Thoracic aorta (tissue), 2 donors: ENCODE measurements at regions not wholly inside any gene's neighbourhood (a gene's known extent, or its start where the extent isn't known, plus 50 kb on each side); places are given as distances from the start of the nearest gene placed in this dataset.

Experiments used
- ATAC-seq: fragments of 150-250 bp; one replicate; pipeline ENCODE4 v1.8.0; 2017; ENCODE audit warnings: low read depth; ENCODE audit not compliant: insufficient number of reproducible peaks, low FRiP score
- DNase-seq: peaks from one replicate; pipeline ENCODE4 v3.0.0-alpha.2; 2020; ENCODE audit warnings: low spot score
- H3K27ac ChIP-seq, 2 donors: fragments of 200-600 bp; sonication (generic); 1 replicate in 1 of 2; 2 replicates in 1 of 2; pipeline ENCODE4 v1.5.1; 2016; ENCODE audit warnings: mild to moderate bottlenecking in 2 of 2, moderate library complexity in 2 of 2
- H3K27me3 ChIP-seq: fragments of 200-600 bp; sonication (generic); replicated peaks from 2 replicates; pipeline ENCODE4 v1.6.0; 2016; ENCODE audit warnings: mild to moderate bottlenecking; ENCODE audit not compliant: insufficient read depth
- H3K36me3 ChIP-seq: fragments of 200-600 bp; sonication (generic); one replicate; pipeline ENCODE4 v1.5.1; 2016
- H3K4me1 ChIP-seq, 2 donors: fragments of 200-600 bp; sonication (generic); 1 replicate in 1 of 2; 2 replicates in 1 of 2; pipeline versions ENCODE4 v1.5.1 to v1.6.0; 2016; ENCODE audit warnings: low read depth in 2 of 2, mild to moderate bottlenecking in 1 of 2; ENCODE audit not compliant: control insufficient read depth in 1 of 2
- H3K4me3 ChIP-seq: fragments of 200-600 bp; sonication (generic); 2 replicates; pipeline ENCODE4 v1.5.1; 2016; ENCODE audit warnings: mild to moderate bottlenecking
- H3K9me3 ChIP-seq: fragments of 200-600 bp; sonication (generic); 2 replicates; pipeline ENCODE4 v1.5.1; 2016
- CTCF ChIP-seq: fragments of 200-600 bp; sonication (generic); IDR thresholded peaks from one replicate; pipeline ENCODE4 v1.5.1; 2019; ENCODE audit warnings: antibody characterized with exemption

GRCh38 chr13:105201351-105201750 is 1334.1 kb downstream of the EFNB2 start:
- no peak for DNase-seq
- H3K4me3 ChIP-seq, result no peak overlapping the region
- no peaks in the 10 kb centered on the region for H3K27me3 ChIP-seq
- no peak for TF ChIP-seq CTCF
- no peak overlapping the region for H3K27ac ChIP-seq
- H3K9me3 ChIP-seq, result no peaks in the 10 kb centered on the region
- no peaks in the 10 kb centered on the region for H3K36me3 ChIP-seq
- no peak for ATAC-seq
- H3K4me1 ChIP-seq, result no peaks in the 10 kb centered on the region

GRCh38 chr13:105200181-105200580 is 1335.3 kb downstream of the EFNB2 start:
- no peak for DNase-seq
- H3K4me3 ChIP-seq, result no peak overlapping the region
- no peaks in the 10 kb centered on the region for H3K27me3 ChIP-seq
- no peaks in the 10 kb centered on the region for H3K36me3 ChIP-seq
- H3K27ac ChIP-seq, result no peak overlapping the region
- no peak for ATAC-seq
- no peaks in the 10 kb centered on the region for H3K4me1 ChIP-seq
- no peaks in the 10 kb centered on the region for H3K9me3 ChIP-seq
- no peak for TF ChIP-seq CTCF

GRCh38 chr13:105196052-105196451 is 1339.4 kb downstream of the EFNB2 start:
- no peaks in the 10 kb centered on the region for H3K4me1 ChIP-seq
- H3K27me3 ChIP-seq, result no peaks in the 10 kb centered on the region
- no peak overlapping the region for H3K27ac ChIP-seq
- no peaks in the 10 kb centered on the region for H3K9me3 ChIP-seq
- H3K4me3 ChIP-seq, result no peak overlapping the region
- DNase-seq (no peak), ATAC-seq (no peak)
- no peak for TF ChIP-seq CTCF
- H3K36me3 ChIP-seq, result no peaks in the 10 kb centered on the region

GRCh38 chr13:105193026-105193425 is 1342.4 kb downstream of the EFNB2 start:
- no peak for DNase-seq
- Histone ChIP-seq H3K27me3 (no peaks in the 10 kb centered on the region), H3K4me3 (no peak overlapping the region), H3K36me3 (no peaks in the 10 kb centered on the region), H3K4me1 (no peaks in the 10 kb centered on the region), H3K27ac (no peak overlapping the region), H3K9me3 (no peaks in the 10 kb centered on the region)
- TF ChIP-seq CTCF, result no peak
- no peak for ATAC-seq

GRCh38 chr13:105184201-105184600 is 1351.3 kb downstream of the EFNB2 start:
- DNase-seq, result no peak
- H3K27me3 ChIP-seq, result no peaks in the 10 kb centered on the region
- TF ChIP-seq CTCF, result no peak
- no peaks in the 10 kb centered on the region for H3K36me3 ChIP-seq
- no peaks in the 10 kb centered on the region for H3K9me3 ChIP-seq
- H3K4me1 ChIP-seq, result no peaks in the 10 kb centered on the region
- ATAC-seq, result no peak
- H3K27ac ChIP-seq, result no peak overlapping the region
- H3K4me3 ChIP-seq, result no peak overlapping the region
